ENCODE measurements at regions not wholly inside any gene's neighbourhood (a gene's known extent, or its start where the extent isn't known, plus 50 kb on each side); places are given as distances from the start of the nearest gene placed in this dataset.
A peak's percentile ranks its signal among the peaks of the same experiment; 100 is the strongest.

DNA sequence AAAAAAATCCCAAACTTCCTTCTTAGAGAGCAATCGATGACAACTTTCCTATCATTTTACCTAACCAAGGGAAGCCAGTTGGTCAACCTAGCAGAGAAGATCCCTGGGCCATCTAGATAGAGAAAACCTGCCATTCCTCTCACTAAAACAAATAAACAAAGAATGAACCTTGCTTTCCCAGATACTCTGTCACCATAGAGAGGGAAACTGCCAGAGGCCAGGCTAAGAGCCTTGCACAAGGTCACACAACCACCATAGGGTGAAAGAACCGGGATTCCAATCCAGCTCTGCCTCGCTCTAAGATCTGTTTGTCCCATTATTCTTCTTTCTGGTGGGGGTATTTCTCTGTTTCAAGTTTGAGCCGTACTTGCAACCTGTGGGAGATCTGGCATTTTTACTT is 154.6 kb downstream of the CYRIA start:
- Histone ChIP-seq H3K9ac (ENCODE audit: low read depth in 1 of 2, low read length in 2 of 2) (no peak overlapping the region), H3K36me3 (ENCODE audit: control insufficient read depth in 4 of 4, insufficient read depth in 3 of 4, low read depth in 1 of 4, low read length in 3 of 4) (no peaks in the 10 kb centered on the region), H3K9me3 (ENCODE audit: control insufficient read depth in 4 of 4, low read length in 3 of 4) (no peaks in the 10 kb centered on the region), H3K4me3 (ENCODE audit: low read depth in 1 of 3, low read length in 3 of 3) (no peak overlapping the region), H3K27ac (ENCODE audit: low read depth in 1 of 2, low read length in 2 of 2) (no peak overlapping the region), H3K4me1 (ENCODE audit: control insufficient read depth in 4 of 4, insufficient read depth in 4 of 4, low read length in 3 of 4) (peaks cover 4 to 16% (median 11%) of the 10 kb centered on the region in 4 donors), H3K27me3 (ENCODE audit: control insufficient read depth in 4 of 4, insufficient read depth in 4 of 4, low read length in 3 of 4) (peaks cover 0 to 3% (median 1%) of the 10 kb centered on the region in 4 donors)
- DNase-seq (ENCODE audit: low spot score): no peak
- TF ChIP-seq TAF1 (conservative IDR thresholded peaks at IDR 0.05): no peak
- TF ChIP-seq, protein P1, sequence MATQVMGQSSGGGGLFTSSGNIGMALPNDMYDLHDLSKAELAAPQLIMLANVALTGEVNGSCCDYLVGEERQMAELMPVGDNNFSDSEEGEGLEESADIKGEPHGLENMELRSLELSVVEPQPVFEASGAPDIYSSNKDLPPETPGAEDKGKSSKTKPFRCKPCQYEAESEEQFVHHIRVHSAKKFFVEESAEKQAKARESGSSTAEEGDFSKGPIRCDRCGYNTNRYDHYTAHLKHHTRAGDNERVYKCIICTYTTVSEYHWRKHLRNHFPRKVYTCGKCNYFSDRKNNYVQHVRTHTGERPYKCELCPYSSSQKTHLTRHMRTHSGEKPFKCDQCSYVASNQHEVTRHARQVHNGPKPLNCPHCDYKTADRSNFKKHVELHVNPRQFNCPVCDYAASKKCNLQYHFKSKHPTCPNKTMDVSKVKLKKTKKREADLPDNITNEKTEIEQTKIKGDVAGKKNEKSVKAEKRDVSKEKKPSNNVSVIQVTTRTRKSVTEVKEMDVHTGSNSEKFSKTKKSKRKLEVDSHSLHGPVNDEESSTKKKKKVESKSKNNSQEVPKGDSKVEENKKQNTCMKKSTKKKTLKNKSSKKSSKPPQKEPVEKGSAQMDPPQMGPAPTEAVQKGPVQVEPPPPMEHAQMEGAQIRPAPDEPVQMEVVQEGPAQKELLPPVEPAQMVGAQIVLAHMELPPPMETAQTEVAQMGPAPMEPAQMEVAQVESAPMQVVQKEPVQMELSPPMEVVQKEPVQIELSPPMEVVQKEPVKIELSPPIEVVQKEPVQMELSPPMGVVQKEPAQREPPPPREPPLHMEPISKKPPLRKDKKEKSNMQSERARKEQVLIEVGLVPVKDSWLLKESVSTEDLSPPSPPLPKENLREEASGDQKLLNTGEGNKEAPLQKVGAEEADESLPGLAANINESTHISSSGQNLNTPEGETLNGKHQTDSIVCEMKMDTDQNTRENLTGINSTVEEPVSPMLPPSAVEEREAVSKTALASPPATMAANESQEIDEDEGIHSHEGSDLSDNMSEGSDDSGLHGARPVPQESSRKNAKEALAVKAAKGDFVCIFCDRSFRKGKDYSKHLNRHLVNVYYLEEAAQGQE (IDR thresholded peaks at IDR 0.05): no peak
- TF ChIP-seq HNF4G (IDR thresholded peaks at IDR 0.05): no peak
- TF ChIP-seq, protein P2, sequence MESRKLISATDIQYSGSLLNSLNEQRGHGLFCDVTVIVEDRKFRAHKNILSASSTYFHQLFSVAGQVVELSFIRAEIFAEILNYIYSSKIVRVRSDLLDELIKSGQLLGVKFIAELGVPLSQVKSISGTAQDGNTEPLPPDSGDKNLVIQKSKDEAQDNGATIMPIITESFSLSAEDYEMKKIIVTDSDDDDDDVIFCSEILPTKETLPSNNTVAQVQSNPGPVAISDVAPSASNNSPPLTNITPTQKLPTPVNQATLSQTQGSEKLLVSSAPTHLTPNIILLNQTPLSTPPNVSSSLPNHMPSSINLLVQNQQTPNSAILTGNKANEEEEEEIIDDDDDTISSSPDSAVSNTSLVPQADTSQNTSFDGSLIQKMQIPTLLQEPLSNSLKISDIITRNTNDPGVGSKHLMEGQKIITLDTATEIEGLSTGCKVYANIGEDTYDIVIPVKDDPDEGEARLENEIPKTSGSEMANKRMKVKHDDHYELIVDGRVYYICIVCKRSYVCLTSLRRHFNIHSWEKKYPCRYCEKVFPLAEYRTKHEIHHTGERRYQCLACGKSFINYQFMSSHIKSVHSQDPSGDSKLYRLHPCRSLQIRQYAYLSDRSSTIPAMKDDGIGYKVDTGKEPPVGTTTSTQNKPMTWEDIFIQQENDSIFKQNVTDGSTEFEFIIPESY (IDR thresholded peaks at IDR 0.05): no peak
- TF ChIP-seq RXRA (IDR thresholded peaks at IDR 0.05): peak in 1 of 2 donors; percentile 56
- peak; percentile 30 to 54 for TF ChIP-seq HNF4A (conservative IDR thresholded peaks at IDR 0.05)
- TF ChIP-seq, protein P3, sequence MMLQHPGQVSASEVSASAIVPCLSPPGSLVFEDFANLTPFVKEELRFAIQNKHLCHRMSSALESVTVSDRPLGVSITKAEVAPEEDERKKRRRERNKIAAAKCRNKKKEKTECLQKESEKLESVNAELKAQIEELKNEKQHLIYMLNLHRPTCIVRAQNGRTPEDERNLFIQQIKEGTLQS (IDR thresholded peaks at IDR 0.05): no peak
- no peak for TF ChIP-seq EGR1 (IDR thresholded peaks at IDR 0.05; ENCODE audit: low read depth in 2 of 2)
- TF ChIP-seq NR2F2 (IDR thresholded peaks at IDR 0.05): no peak
- TF ChIP-seq SP1 (IDR thresholded peaks at IDR 0.05): no peak
- 74% methylated on average over 4 of the region's 4 CpGs for WGBS

DNA sequence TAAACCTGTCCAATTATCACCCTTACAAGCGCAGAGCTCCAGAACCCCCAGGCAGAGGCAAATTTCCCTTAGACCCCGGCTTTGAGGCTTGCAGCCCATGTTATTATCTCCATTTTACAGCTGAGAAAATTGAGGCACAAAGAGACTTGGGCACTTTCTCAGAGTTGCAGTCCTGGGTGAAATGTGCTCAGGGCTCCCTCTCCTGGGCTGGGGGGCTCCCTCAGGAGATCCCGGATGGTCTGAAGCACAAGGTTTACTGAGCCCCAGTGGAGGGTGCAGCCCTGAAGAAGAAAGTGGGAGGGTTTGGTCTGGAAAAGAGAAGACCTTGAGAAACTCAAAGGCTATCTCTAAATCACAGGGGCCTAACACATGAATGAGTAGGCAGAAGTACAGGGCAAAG is 156.6 kb downstream of the CYRIA start:
- no peak overlapping the region for H3K4me3 ChIP-seq (ENCODE audit: low read depth in 1 of 3, low read length in 3 of 3)
- DNase-seq (ENCODE audit: low spot score): no peak
- H3K9me3 ChIP-seq (ENCODE audit: control insufficient read depth in 4 of 4, low read length in 3 of 4): no peaks in the 10 kb centered on the region
- peaks cover 4 to 21% (median 14%) of the 10 kb centered on the region in 4 donors for H3K4me1 ChIP-seq (ENCODE audit: control insufficient read depth in 4 of 4, insufficient read depth in 4 of 4, low read length in 3 of 4)
- TF ChIP-seq JUND (IDR thresholded peaks at IDR 0.05): no peak
- TF ChIP-seq, protein P4, sequence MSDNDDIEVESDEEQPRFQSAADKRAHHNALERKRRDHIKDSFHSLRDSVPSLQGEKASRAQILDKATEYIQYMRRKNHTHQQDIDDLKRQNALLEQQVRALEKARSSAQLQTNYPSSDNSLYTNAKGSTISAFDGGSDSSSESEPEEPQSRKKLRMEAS (IDR thresholded peaks at IDR 0.05): no peak
- TF ChIP-seq FOXA2 (IDR thresholded peaks at IDR 0.05): no peak
- no peak for TF ChIP-seq GABPA (IDR thresholded peaks at IDR 0.05 in 1 of 2, conservative IDR thresholded peaks at IDR 0.05 in 1 of 2)
- no peak for TF ChIP-seq NR2F2 (IDR thresholded peaks at IDR 0.05)
- TF ChIP-seq FOXA1 (IDR thresholded peaks at IDR 0.05): no peak
- TF ChIP-seq, protein P5, sequence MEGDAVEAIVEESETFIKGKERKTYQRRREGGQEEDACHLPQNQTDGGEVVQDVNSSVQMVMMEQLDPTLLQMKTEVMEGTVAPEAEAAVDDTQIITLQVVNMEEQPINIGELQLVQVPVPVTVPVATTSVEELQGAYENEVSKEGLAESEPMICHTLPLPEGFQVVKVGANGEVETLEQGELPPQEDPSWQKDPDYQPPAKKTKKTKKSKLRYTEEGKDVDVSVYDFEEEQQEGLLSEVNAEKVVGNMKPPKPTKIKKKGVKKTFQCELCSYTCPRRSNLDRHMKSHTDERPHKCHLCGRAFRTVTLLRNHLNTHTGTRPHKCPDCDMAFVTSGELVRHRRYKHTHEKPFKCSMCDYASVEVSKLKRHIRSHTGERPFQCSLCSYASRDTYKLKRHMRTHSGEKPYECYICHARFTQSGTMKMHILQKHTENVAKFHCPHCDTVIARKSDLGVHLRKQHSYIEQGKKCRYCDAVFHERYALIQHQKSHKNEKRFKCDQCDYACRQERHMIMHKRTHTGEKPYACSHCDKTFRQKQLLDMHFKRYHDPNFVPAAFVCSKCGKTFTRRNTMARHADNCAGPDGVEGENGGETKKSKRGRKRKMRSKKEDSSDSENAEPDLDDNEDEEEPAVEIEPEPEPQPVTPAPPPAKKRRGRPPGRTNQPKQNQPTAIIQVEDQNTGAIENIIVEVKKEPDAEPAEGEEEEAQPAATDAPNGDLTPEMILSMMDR (IDR thresholded peaks at IDR 0.05; ENCODE audit: low read depth, low read length, missing input control): no peak
- no peak for TF ChIP-seq HNF4A (conservative IDR thresholded peaks at IDR 0.05)
- TF ChIP-seq SP1 (IDR thresholded peaks at IDR 0.05): no peak
- TF ChIP-seq, protein P1 (IDR thresholded peaks at IDR 0.05): no peak
- 86% methylated on average over 3 of the region's 3 CpGs for WGBS
- H3K9ac ChIP-seq (ENCODE audit: low read depth in 1 of 2, low read length in 2 of 2): no peak overlapping the region
- no peaks in the 10 kb centered on the region for H3K36me3 ChIP-seq (ENCODE audit: control insufficient read depth in 4 of 4, insufficient read depth in 3 of 4, low read depth in 1 of 4, low read length in 3 of 4)
- no peak overlapping the region for H3K27ac ChIP-seq (ENCODE audit: low read depth in 1 of 2, low read length in 2 of 2)
- H3K27me3 ChIP-seq (ENCODE audit: control insufficient read depth in 4 of 4, insufficient read depth in 4 of 4, low read length in 3 of 4): peaks cover 0 to 2% (median 0%) of the 10 kb centered on the region in 4 donors
